Activated CD4-positive, CD25-positive, alpha-beta regulatory T cell (primary cell): ENCODE measurements at regions not wholly inside any gene's neighbourhood (a gene's known extent, or its start where the extent isn't known, plus 50 kb on each side); places are given as distances from the start of the nearest gene placed in this dataset.

Experiments used
- DNase-seq, 4 experiments: peaks; one replicate each; lab custom pipeline; 2025; lab: John Stamatoyannopoulos, UW

- no peak for DNase-seq
Measured at GRCh38 chr16:26658486-26658885, 408.2 kb upstream of the C16orf82 start.

DNA sequence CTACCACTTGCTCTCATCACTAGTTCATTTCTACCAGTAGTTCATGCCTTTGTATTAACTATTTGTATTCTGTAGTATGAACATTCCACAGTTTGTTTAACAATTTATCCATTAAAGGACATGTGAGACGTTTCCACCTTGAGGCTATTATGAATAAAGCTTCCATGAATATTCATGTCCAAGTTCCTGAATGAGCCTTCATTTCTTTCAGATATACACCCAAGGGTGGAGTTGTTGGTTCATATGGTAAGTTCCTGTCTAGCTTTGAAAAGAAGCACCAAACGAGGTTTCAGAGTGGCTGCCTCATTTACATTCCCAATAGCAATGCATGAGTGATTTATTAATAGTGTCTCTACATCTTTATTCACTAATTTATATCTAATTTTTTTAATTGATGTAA, 407.8 kb upstream of the C16orf82 start:
- DNase-seq: no peak

- no peak for DNase-seq
Measured at GRCh38 chr16:26664086-26664485, 402.6 kb upstream of the C16orf82 start.

DNA sequence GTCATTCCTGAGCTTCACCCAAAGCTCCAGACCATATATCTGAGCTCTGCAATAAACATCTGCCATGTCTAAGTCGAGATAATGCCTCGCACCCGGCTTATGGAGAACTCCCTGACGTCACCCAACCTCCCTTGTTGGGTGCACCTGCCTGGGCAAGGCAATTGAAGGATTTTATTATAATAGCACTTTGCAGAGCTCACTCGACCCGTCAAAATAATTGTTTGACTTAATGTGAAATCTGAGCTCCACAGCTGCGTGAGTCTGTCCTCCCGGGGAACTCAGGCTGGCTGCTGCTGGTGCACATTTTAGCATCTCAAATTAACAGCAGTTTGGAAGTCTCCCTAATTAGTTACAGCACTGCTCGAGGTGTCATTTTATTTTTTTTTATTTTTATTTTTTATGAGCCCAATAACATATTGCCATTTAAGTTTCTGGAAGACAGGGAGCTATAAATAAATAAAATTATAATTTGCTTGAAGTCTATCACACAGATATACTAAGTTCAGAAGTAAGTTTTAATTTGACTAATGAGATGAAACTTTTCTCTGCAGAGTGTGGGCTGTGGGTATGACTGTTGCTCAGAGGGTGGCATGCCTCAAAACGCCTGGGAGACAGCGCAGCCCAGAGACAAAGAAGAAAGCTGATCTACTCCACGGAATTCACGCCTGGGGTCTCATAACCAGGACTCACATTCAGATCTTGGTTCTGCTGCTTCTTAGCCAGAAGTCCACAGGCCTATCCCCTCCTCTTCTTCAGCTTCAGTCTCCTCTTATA, 401.4 kb upstream of the C16orf82 start:
- no peak for DNase-seq

GRCh38 chr16:26666486-26666885, 400.2 kb upstream of the C16orf82 start:
- no peak for DNase-seq

DNA sequence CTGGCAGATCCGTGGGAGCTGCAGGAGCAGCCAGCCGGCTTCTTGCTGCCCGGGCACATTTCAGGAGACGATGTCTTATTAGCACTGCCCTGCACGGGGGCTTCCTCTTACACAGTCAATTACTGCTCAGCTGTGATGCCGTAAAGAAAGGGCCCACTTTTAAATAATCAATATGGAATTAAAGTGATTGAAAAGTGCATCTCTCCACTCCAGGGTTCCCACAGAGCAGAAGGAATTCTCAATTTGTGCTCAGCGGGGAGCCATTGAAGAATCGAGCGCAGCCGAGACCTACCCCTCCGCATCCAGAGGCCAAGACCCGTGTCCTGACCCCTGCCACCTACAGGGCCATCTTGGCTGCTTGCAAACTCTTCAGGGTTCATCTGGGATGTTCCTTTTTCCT, 399.4 kb upstream of the C16orf82 start:
- no peak for DNase-seq

- no peak for DNase-seq
Measured at GRCh38 chr16:26668026-26668425, 398.7 kb upstream of the C16orf82 start.

DNA sequence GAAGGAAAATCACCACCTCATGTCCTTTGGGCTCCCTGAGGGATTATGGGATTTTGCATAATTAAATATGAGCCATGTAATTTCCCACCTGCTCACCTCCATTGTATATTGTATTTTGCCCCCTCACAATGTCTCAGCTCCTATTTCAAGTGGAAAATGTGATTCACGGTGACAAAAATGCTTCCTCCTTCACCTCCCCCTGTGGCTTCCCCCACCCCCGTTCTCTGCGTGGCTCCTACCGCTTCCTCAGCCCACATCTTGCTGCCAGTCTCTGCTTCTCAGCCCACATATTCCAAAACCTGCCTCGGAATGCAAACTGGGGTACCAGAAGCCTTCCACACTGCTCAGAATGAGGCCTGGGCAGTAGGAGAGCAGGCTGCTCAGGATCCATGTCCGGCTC, 394.5 kb upstream of the C16orf82 start:
- DNase-seq: no peak

- no peak for DNase-seq
Measured at GRCh38 chr16:26673011-26673410, 393.7 kb upstream of the C16orf82 start.

DNA sequence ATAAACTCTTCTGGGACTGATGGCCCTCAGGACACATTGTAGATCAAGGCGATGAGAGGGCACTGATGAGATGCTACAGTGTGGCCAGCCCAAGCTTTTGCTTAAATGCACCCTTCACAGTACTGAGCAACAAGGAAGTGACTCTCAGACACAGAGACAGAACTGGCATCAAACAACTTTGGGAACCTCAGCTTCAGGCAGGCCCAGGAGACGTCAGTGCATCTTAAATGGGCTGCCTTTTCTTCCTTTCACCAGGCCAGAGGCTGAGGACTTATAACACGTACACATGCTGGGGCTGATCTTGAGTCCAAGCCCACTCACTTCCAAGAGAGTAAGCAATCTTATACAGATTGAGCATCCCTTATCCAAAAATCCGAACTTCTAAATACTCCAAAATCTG, 386.1 kb upstream of the C16orf82 start:
- no peak for DNase-seq

- no peak for DNase-seq
Measured at GRCh38 chr16:26688105-26688504, 378.6 kb upstream of the C16orf82 start.

DNA sequence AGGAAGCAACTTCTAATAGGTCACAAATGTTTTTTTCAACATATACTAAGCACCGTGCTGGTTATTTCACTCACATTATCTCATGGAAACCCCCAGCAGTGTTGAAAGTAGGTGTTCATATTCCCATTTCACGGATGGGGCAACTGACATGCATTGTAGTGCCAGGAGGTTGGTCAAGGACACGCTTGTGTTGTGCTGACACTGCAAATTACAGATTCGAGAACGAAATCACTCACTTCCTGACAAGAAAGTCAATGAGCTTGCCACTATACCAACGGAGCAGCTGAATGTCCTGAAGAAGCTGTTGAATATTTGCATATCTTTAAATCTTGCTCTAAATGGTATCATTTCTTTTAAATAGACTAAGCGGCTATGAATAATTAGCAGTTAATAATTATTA, 378.0 kb upstream of the C16orf82 start:
- no peak for DNase-seq

DNA sequence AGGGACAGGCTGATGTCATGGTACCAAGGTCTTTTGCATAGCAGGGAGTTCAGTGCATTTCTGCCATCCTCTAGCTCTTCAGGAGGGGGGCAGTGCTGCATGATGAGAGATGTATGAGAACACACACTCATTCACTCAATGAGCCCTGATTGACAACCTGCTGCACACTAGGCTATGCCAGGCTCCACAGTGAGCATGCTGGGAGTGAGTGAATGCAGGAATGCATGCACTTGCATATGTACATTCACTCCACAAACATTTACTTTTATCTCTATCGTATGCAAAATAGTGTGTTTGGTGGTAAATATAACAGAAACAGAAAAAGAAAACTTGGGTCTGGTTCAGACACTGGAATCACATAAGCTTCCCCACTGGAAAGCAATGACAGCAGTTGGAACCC, 374.1 kb upstream of the C16orf82 start:
- no peak for DNase-seq

DNA sequence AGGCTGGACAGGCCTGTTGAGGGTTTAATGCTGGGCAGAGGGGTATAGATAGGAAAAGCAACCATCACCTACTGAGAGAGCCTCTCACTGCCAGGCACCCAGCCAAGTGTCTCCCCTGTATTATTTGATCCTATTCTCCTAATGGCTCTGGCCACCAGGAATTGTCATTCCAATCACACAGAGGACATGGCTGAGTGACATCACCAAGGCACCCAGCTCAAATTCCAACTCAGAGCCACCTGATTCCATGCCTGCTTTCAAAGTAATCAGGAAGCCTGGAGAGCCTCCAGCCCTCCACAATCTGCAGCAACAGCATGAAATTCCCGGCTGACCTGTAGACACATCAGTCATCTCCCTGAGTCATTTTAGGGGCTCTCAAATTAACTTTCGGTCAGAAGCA, 368.9 kb upstream of the C16orf82 start:
- no peak for DNase-seq

- DNase-seq: no peak
Measured at GRCh38 chr16:26700250-26700649, 366.5 kb upstream of the C16orf82 start.

GRCh38 chr16:26701243-26701886, 365.4 kb upstream of the C16orf82 start:
- no peak for DNase-seq

DNA sequence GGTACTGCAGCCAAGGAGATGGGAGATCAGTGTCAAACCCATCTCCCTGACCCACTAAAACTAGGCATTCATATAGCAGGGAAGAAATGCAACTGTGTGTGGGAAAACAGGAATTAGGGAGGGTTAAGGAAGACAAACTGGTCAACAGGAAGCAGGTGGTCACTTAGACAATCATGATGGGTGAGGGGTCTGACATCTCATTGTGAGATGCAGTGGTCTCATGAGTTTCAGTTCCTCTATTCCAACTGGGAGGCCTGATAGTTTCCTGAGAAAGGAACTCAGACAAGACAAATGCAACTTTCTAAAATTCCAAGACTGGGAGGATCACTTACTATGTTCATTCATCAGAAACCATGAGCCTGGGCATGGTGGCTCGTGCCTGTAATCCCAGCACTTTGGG, 361.4 kb upstream of the C16orf82 start:
- DNase-seq: no peak

DNA sequence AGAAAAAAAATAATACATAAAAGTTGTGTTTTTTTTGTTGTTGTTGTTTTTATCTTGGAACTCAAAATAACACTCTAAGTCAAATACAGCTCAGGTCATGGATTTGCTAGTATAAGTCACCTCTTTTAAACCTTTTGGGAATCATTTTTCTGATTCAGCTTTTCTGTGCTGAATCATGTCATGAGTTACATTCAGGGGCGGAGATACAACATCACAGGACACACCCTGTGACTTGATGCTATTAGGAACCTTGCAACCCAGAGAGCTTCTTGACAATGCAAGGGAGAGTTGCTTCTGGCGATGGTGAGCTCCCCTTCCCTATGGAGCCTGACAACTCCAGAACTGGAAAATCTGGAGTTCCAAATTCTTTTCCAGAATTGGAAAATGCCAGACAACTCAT, 358.3 kb upstream of the C16orf82 start:
- DNase-seq: no peak

- no peak for DNase-seq
Measured at GRCh38 chr16:26709175-26709574, 357.6 kb upstream of the C16orf82 start.

GRCh38 chr16:26709754-26710153, 357.0 kb upstream of the C16orf82 start:
- DNase-seq: no peak

DNA sequence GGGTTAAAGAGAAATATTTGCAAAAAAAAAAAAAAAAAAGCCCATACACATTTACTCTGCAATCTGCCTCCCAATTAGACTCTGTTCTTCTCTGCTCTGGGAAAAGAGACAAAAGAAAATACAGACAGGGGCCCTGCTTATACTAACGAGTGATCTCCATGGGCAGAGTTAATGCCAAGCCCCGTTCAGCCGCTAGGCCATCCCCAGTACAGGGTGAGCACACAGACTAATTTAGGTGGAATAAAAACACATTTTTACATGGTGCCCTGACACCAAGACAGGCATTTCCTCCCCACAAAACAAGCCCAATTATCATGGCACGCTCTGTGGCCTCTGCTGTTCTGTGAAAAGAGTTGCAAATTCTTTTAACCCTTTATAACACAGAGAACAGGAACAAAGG, 356.3 kb upstream of the C16orf82 start:
- no peak for DNase-seq

DNA sequence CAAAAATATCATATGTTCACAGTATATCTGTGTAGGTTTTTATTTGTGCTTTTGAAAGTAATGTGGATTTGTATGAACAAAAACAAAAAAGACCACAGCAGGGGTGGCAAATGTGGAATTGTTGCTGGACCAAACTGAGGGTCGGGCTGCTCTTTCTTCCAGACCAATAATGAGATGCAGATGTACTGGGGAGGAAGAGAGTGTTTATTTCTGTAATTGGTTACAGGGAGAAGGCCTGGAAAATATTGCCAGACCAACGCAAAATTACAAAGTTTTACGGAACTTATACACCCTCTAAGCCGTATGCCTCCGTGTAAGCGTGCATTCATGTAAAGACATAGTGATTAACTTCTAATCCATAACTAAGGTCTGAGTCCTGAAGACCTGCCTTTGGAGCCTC, 353.9 kb upstream of the C16orf82 start:
- DNase-seq: no peak

DNA sequence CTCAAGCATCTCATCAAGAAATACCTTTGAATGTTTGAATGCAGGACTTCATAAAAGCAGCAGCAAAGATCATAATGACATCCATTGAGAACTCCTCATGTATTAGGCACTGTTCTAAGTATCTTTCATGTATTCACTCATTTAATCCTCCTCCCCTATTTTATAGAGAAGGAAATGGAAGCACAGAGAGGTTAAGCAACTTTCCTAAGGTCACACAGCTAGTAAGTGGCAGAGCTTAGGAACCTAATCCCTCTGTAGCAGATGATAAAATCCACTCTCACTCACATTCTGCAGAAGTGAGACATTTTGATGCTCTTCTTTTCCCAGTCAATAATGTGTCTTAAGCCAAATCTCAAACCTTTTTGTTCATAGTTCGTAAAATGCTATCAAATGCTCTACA, 350.8 kb upstream of the C16orf82 start:
- no peak for DNase-seq

DNA sequence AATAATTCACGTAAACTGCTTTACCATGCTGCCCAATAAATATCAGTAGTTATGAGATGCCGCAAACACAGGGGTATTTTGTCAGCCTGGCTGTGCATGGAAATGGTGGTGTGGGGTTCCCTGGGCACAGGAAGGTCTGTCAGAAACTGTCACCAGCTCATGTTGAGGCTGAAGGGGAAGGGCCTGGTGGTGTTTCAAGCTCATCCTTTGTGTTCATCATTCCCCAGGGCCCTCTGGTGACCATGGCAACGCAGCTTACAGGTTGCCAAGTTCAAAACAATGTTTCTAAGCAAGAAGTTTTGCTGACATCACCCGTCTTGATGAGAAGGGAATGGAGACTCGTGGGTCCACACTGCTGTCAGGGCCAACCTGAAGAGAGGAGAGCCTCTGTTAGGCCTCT, 348.9 kb upstream of the C16orf82 start:
- DNase-seq: no peak
